ENCODE measurements at regions not wholly inside any gene's neighbourhood (a gene's known extent, or its start where the extent isn't known, plus 50 kb on each side); places are given as distances from the start of the nearest gene placed in this dataset.

- no peak for TF ChIP-seq CTCF (IDR thresholded peaks at IDR 0.05)
These were observed 953.0 kb downstream of the GRID1 start for GRCh38 chr10:85413570-85413969.

GRCh38 chr10:85420501-85421191, 945.9 kb downstream of the GRID1 start:
- no peak for TF ChIP-seq CTCF (IDR thresholded peaks at IDR 0.05)

GRCh38 chr10:85421421-85421820, 945.2 kb downstream of the GRID1 start:
- no peak for TF ChIP-seq CTCF (IDR thresholded peaks at IDR 0.05)

- no peak for TF ChIP-seq CTCF (IDR thresholded peaks at IDR 0.05)
These were observed 937.5 kb downstream of the GRID1 start for GRCh38 chr10:85429126-85429525.

- TF ChIP-seq CTCF (IDR thresholded peaks at IDR 0.05), result no peak
These were observed 935.6 kb downstream of the GRID1 start for GRCh38 chr10:85430991-85431390.

- no peak for TF ChIP-seq CTCF (IDR thresholded peaks at IDR 0.05)
These were observed 933.3 kb downstream of the GRID1 start for GRCh38 chr10:85433248-85433647.

GRCh38 chr10:85444868-85445267, 921.7 kb downstream of the GRID1 start:
- no peak for TF ChIP-seq CTCF (IDR thresholded peaks at IDR 0.05)

GRCh38 chr10:85445702-85446101, 920.9 kb downstream of the GRID1 start:
- TF ChIP-seq CTCF (IDR thresholded peaks at IDR 0.05), result no peak

All from LNCAP (cell line).